ENCODE measurements at regions not wholly inside any gene's neighbourhood (a gene's known extent, or its start where the extent isn't known, plus 50 kb on each side); places are given as distances from the start of the nearest gene placed in this dataset.

DNA sequence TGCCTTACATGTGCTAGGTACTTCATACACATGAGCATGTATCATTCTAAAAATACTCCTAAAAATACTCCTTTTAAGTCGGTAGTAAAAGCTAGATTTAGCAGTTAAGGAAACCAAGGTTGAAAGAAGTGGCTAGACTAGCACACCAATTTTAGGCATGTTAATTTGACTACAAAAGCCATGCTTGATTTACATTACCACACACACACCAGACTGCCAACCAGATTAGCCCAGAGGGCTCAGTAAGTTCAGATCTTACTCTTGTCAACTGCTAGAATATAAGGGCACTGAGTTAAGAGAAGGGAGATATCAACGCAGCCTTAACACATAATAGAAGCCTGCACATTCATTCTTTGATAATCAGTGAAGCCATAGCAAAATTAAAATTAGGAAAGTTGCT, 117.9 kb downstream of the MID1IP1 start:
- no peaks in the 10 kb centered on the region for H3K4me1 ChIP-seq
- no peaks in the 10 kb centered on the region for H3K36me3 ChIP-seq
- TF ChIP-seq, protein P1, sequence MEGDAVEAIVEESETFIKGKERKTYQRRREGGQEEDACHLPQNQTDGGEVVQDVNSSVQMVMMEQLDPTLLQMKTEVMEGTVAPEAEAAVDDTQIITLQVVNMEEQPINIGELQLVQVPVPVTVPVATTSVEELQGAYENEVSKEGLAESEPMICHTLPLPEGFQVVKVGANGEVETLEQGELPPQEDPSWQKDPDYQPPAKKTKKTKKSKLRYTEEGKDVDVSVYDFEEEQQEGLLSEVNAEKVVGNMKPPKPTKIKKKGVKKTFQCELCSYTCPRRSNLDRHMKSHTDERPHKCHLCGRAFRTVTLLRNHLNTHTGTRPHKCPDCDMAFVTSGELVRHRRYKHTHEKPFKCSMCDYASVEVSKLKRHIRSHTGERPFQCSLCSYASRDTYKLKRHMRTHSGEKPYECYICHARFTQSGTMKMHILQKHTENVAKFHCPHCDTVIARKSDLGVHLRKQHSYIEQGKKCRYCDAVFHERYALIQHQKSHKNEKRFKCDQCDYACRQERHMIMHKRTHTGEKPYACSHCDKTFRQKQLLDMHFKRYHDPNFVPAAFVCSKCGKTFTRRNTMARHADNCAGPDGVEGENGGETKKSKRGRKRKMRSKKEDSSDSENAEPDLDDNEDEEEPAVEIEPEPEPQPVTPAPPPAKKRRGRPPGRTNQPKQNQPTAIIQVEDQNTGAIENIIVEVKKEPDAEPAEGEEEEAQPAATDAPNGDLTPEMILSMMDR (IDR thresholded peaks at IDR 0.05) = no peak
- H3K4me3 ChIP-seq = no peak overlapping the region
- H3K27me3 ChIP-seq = no peaks in the 10 kb centered on the region
- no peak overlapping the region for H3K27ac ChIP-seq
- no peaks in the 10 kb centered on the region for H3K9me3 ChIP-seq
- no peak for DNase-seq (ENCODE audit: low spot score)

DNA sequence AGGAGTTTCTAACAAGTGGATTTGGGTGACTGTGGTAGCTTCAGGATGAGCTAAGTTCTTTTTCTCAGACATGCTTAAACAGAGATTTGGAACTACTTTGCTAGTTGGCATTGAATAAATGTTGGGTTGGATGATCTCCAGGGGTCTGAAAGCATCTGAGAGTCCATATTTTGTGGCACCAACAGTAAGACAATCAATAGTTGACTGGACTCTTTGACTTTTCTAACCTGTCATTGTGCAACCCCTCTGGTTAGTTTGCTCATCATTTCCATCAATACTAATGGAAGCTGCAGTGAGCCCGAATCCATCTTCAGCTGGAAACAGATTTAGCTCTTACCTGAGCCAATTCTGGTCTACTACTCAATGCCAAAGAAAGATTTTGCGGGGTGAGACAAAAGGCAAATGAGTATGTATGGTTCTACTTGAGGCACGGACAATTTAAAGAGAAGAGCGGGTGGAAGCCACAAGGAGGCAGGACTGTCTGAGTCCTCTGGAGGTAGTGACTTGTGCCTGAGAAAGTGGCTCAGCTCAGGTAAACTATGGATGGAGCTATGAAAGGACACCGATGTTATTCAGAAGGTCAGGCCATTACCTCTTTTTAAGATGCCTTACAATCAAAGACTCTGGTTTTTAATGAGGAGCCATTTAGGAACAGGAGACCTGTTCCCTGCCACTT, 118.7 kb downstream of the MID1IP1 start:
- H3K27me3 ChIP-seq = no peaks in the 10 kb centered on the region
- no peaks in the 10 kb centered on the region for H3K4me1 ChIP-seq
- DNase-seq (ENCODE audit: low spot score) = no peak
- TF ChIP-seq, protein P1 (IDR thresholded peaks at IDR 0.05) = no peak
- H3K36me3 ChIP-seq = no peaks in the 10 kb centered on the region
- no peak overlapping the region for H3K27ac ChIP-seq
- no peaks in the 10 kb centered on the region for H3K9me3 ChIP-seq
- no peak overlapping the region for H3K4me3 ChIP-seq

DNA sequence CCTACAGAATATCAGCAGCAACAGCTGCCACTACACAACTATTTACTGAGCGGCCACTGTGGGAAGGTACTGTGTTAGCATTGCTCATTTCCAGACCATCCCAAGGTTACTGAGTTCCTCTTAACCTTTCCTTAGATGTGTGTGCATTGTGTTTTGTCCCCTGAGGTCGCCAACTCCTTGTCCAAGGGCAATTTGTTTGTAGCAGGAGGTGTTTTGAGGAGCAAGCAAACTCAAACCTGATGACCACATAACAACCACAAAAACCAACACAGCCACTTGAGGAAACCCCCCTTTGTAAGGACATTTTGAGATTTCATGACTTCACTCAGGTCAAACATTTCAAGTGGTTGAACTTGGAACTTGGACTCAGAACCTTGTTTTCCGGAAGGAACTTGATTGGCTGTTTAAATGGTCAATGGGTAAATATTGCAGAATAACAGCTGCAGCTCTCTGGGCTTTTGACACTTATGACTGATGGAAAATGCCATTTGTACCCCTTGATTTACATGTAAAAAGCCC, 122.3 kb downstream of the MID1IP1 start:
- Histone ChIP-seq H3K27me3 (no peaks in the 10 kb centered on the region), H3K4me3 (no peak overlapping the region), H3K27ac (no peak overlapping the region), H3K36me3 (no peaks in the 10 kb centered on the region), H3K4me1 (no peaks in the 10 kb centered on the region), H3K9me3 (no peaks in the 10 kb centered on the region)
- TF ChIP-seq, protein P1 (IDR thresholded peaks at IDR 0.05) = no peak
- no peak for DNase-seq (ENCODE audit: low spot score)

DNA sequence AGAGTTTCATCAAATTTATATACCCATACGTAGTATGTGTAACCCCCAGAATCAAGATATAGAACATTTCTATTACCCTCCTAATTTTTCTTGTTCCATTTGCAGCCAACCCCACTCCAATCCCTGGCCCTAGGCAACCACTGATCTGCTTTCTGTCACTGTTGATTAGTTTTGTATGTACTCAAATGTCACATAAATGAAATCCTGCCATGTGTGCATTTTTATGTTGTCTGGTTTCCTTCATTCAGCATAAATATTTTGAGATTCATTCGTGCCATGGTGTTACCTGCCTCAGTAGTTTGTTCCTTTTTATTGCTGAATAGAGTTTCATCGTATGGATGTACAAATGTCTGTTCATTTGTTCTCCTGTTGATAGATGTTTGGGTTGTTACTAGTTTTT, 126.3 kb downstream of the MID1IP1 start:
- Histone ChIP-seq H3K9me3 (no peaks in the 10 kb centered on the region), H3K27me3 (no peaks in the 10 kb centered on the region), H3K4me1 (no peaks in the 10 kb centered on the region), H3K27ac (no peak overlapping the region), H3K36me3 (no peaks in the 10 kb centered on the region), H3K4me3 (no peak overlapping the region)
- TF ChIP-seq, protein P1 (IDR thresholded peaks at IDR 0.05) = no peak
- DNase-seq (ENCODE audit: low spot score) = no peak

DNA sequence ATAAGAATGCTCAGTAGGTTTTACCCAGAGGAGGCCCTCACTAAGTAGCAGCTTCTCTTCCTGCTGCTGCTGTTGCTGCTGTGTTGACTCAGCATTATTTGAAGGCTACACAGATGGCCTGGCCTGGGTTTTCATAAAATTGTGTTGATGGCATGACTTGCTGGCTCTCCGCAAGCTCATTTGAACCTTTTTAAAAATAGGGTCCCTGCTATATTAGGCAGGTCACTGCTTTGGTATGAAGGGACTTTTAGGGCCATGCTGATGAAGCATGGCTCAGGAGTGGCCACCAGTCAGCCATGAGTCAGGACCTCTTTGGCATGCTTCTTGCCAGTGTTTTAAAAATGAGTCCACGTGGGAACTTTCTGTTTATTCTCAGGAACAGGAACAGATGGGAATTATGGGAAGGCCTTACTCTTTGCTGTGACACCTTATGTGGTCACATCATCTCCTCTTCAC, 128.7 kb downstream of the MID1IP1 start:
- TF ChIP-seq, protein P1 (IDR thresholded peaks at IDR 0.05) = no peak
- Histone ChIP-seq H3K27ac (no peak overlapping the region), H3K4me1 (no peaks in the 10 kb centered on the region), H3K27me3 (no peaks in the 10 kb centered on the region), H3K9me3 (no peaks in the 10 kb centered on the region), H3K36me3 (no peaks in the 10 kb centered on the region), H3K4me3 (no peak overlapping the region)
- no peak for DNase-seq (ENCODE audit: low spot score)

DNA sequence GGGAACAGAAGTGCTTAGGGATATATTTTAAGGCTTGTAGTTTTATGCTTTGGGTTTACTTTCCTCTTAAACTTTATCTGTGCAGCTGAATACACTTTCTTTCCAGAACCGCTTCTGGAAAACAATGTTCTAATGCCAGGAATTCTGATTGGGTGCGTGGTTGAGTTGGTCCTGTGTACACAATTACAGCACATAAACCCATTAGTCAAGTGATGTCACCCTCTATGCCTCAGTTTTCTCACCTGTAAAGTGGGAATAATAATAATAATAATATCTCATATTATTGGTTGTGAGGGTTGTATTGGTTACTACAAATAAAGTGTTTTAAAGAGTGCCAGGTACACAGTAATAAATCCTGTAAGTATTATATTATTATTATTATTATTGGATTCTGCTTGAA, 129.2 kb downstream of the MID1IP1 start:
- Histone ChIP-seq H3K4me1 (no peaks in the 10 kb centered on the region), H3K36me3 (no peaks in the 10 kb centered on the region), H3K9me3 (no peaks in the 10 kb centered on the region), H3K4me3 (no peak overlapping the region), H3K27me3 (no peaks in the 10 kb centered on the region), H3K27ac (no peak overlapping the region)
- TF ChIP-seq, protein P1 (IDR thresholded peaks at IDR 0.05) = no peak
- no peak for DNase-seq (ENCODE audit: low spot score)

All from right atrium auricular region (tissue), 2 donors.